Chondrocyte (in vitro differentiated cells): ENCODE measurements at regions not wholly inside any gene's neighbourhood (a gene's known extent, or its start where the extent isn't known, plus 50 kb on each side); places are given as distances from the start of the nearest gene placed in this dataset.
A peak's percentile ranks its signal among the peaks of the same experiment; 100 is the strongest.

Experiments used
- DNase-seq: peaks from one replicate; pipeline ENCODE4 v3.0.0; 2021; ENCODE audit warnings: mixed read lengths, low spot score
- H3K27ac Mint-ChIP-seq: one replicate; pipeline ENCODE4 v1.8.0; 2021; ENCODE audit warnings: mild to moderate bottlenecking, moderate library complexity, mixed read lengths; ENCODE audit not compliant: unreplicated experiment
- H3K27me3 Mint-ChIP-seq: 2 replicates; pipeline ENCODE4 v1.8.0; 2021; ENCODE audit warnings: low read depth, mixed read lengths
- H3K36me3 Mint-ChIP-seq: 2 replicates; pipeline ENCODE4 v1.8.0; 2021; ENCODE audit warnings: low read depth, mixed read lengths
- H3K4me1 Mint-ChIP-seq: 2 replicates; pipeline ENCODE4 v1.8.0; 2021; ENCODE audit warnings: low read depth, mild to moderate bottlenecking, mixed read lengths
- H3K4me3 Mint-ChIP-seq: one replicate; pipeline ENCODE4 v1.8.0; 2021; ENCODE audit warnings: mild to moderate bottlenecking, moderate library complexity, mixed read lengths; ENCODE audit not compliant: unreplicated experiment
- H3K9me3 Mint-ChIP-seq: 2 replicates; pipeline ENCODE4 v1.8.0; 2021; ENCODE audit warnings: low read depth, mixed read lengths
- CTCF ChIP-seq: fragments of 200-600 bp; sonication (generic); IDR thresholded peaks from 2 replicates; pipeline ENCODE4 v1.5.0; 2021; ENCODE audit warnings: antibody characterized with exemption, mild to moderate bottlenecking, moderate library complexity

GRCh38 chr15:95606551-95606950 is 723.9 kb upstream of the NR2F2 start:
- no peak for DNase-seq
- no peaks in the 10 kb centered on the region for H3K27me3 Mint-ChIP-seq
- no peak overlapping the region for H3K4me3 Mint-ChIP-seq
- peak overlapping the region; percentile 32 for H3K27ac Mint-ChIP-seq
- H3K9me3 Mint-ChIP-seq, result peaks cover 3% of the 10 kb centered on the region
- peaks cover 41% of the 10 kb centered on the region for H3K4me1 Mint-ChIP-seq
- TF ChIP-seq CTCF, result no peak
- H3K36me3 Mint-ChIP-seq, result no peaks in the 10 kb centered on the region

- no peaks in the 10 kb centered on the region for H3K27me3 Mint-ChIP-seq
- H3K27ac Mint-ChIP-seq, result no peak overlapping the region
- peaks cover 41% of the 10 kb centered on the region for H3K4me1 Mint-ChIP-seq
- H3K9me3 Mint-ChIP-seq, result no peaks in the 10 kb centered on the region
- TF ChIP-seq CTCF, result no peak
- DNase-seq, result no peak
- H3K4me3 Mint-ChIP-seq, result no peak overlapping the region
- H3K36me3 Mint-ChIP-seq, result no peaks in the 10 kb centered on the region
Measured at GRCh38 chr15:95608371-95608770, 722.1 kb upstream of the NR2F2 start.

GRCh38 chr15:95609096-95609495 is 721.4 kb upstream of the NR2F2 start:
- H3K36me3 Mint-ChIP-seq, result no peaks in the 10 kb centered on the region
- H3K27ac Mint-ChIP-seq, result no peak overlapping the region
- peaks cover 34% of the 10 kb centered on the region for H3K4me1 Mint-ChIP-seq
- no peak for TF ChIP-seq CTCF
- DNase-seq, result no peak
- H3K4me3 Mint-ChIP-seq, result no peak overlapping the region
- no peaks in the 10 kb centered on the region for H3K27me3 Mint-ChIP-seq
- H3K9me3 Mint-ChIP-seq, result no peaks in the 10 kb centered on the region

GRCh38 chr15:95610945-95611344 is 719.6 kb upstream of the NR2F2 start:
- no peaks in the 10 kb centered on the region for H3K36me3 Mint-ChIP-seq
- no peaks in the 10 kb centered on the region for H3K9me3 Mint-ChIP-seq
- H3K4me1 Mint-ChIP-seq, result peaks cover 21% of the 10 kb centered on the region
- H3K4me3 Mint-ChIP-seq, result no peak overlapping the region
- no peak for TF ChIP-seq CTCF
- H3K27ac Mint-ChIP-seq, result no peak overlapping the region
- H3K27me3 Mint-ChIP-seq, result no peaks in the 10 kb centered on the region
- DNase-seq, result no peak

- H3K36me3 Mint-ChIP-seq, result no peaks in the 10 kb centered on the region
- no peak for DNase-seq
- no peak overlapping the region for H3K4me3 Mint-ChIP-seq
- TF ChIP-seq CTCF, result no peak
- no peak overlapping the region for H3K27ac Mint-ChIP-seq
- peaks cover 6% of the 10 kb centered on the region for H3K4me1 Mint-ChIP-seq
- H3K27me3 Mint-ChIP-seq, result no peaks in the 10 kb centered on the region
- peaks cover 2% of the 10 kb centered on the region for H3K9me3 Mint-ChIP-seq
Measured at GRCh38 chr15:95615436-95615835, 715.1 kb upstream of the NR2F2 start.
